ENCODE measurements at regions not wholly inside any gene's neighbourhood (a gene's known extent, or its start where the extent isn't known, plus 50 kb on each side); places are given as distances from the start of the nearest gene placed in this dataset.
"Not testable (repeated sequence)": the region's sequence is repeated elsewhere in the genome, so short reads cannot be mapped to it uniquely, and the experiment has no call there.

- no peak for DNase-seq
Measured at GRCh38 chr10:8315619-8316021, 261.1 kb downstream of the GATA3 start.

GRCh38 chr10:8316284-8316683, 261.8 kb downstream of the GATA3 start:
- no peak for DNase-seq

- not testable (repeated sequence) for DNase-seq
Measured at GRCh38 chr10:8318429-8318828, 263.9 kb downstream of the GATA3 start.

DNA sequence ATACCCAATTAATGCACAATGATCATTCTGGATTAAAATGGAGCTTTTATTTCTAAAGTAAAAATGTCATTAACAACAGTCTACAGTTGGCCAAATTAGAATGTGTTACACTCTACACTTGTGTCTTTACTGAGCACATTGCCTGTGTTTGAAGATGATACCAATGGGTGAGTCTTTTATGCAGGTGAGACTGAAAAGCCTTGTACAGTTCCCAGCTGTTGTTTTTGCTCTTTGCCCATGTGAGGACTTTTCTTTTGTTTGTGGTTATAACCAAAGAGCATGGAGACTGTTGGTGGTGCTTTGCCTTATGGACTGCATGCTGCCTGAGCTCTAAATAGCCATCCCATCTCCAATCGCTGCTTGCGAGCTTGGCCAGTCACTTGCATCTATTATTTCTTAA, 264.5 kb downstream of the GATA3 start:
- no peak for DNase-seq

DNA sequence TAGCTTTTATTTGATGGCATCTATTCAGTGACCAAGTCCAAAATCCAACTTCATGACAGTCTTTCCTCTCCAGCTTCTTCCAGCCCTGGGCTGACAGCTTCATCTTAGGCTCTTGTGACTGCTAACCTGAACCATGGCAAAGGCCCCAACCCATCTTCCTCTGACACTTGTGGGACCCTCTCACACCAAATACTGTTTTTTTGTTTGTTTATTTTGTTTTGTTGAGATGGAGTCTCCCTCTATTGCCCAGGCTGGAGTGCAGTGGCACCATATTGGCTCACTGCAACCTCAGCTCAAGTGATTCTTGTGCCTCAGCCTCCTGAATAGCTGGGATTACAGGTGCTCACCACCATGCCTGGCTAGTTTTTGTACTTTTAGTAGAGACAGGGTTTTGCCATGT, 265.2 kb downstream of the GATA3 start:
- DNase-seq: no peak

DNA sequence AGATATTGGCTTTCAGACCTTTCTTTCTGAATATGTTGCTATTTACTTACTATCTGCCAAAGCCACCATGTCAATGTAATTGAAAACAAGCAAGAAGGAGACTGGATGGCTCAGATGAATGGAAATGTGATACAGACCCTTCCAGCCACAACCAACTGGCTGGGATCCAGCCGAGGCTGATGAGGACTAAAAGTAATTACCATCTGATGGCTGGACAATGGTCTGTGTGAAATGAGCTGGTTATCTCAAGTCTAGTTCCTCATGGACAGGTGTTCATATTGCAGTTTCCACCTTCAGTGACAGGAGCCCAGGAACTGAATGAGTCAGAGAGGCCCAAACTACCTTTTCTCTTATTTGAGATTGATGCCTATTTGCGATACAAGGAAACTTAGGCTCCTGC, 267.5 kb downstream of the GATA3 start:
- DNase-seq: no peak

- DNase-seq: no peak
Measured at GRCh38 chr10:8323428-8324054, 269.1 kb downstream of the GATA3 start.

GRCh38 chr10:8325024-8325980, 270.8 kb downstream of the GATA3 start:
- DNase-seq: no peak

DNA sequence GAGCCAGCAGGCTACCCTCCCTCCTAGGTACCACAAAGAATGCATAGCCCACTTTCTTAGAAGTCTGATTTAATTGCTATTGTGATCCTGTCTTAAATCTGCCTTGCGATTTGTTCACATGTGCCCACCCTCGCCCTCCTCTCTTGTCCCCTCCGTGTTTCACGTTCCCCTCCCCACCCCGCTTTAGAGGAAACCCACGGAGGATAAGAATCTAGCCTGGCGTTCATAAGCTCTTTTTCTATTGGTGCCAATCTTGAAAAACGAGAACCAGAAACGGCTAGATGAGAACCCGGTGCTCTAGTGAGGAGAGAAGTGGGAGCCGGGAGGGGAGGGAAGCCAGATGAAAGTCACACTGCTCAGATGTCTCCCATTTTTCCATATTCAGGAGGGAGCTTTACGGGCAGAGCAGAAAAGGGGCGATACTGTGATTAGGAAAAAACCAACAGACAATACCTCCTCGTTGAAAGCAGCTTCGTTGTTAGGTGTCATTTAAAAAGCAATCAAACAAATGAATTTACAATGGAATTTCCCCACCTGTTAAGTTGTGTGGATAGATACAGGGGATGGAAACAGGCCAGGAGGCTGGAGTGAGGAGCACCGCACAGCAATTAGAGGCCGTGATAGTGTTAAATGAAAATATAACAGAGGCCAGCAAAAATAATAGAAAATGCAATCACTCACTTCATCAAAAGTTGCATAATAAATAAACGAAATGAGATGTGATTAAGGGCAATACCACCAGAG, 272.1 kb downstream of the GATA3 start:
- DNase-seq: no peak

GRCh38 chr10:8327140-8327423, 272.6 kb downstream of the GATA3 start:
- DNase-seq: no peak

DNA sequence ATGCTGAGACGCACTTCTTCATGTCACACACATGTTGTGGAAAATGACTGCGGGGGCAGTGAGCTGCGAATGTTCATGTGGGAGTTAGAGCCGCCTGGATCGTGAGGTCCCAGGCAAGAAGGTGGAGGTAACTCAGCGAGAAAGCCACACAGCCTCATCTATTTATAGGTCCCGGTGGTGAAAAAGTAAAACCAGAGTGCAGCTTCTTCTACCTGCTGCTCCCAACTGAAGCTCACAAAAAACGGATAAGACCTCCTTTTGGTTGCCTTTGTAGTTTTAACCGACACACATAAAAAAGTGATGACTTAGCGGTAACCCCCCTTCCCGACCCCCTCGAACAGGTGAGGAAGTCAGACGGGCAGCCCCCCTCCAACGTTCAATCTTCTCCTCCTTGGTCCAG, 276.9 kb downstream of the GATA3 start:
- DNase-seq: no peak

DNA sequence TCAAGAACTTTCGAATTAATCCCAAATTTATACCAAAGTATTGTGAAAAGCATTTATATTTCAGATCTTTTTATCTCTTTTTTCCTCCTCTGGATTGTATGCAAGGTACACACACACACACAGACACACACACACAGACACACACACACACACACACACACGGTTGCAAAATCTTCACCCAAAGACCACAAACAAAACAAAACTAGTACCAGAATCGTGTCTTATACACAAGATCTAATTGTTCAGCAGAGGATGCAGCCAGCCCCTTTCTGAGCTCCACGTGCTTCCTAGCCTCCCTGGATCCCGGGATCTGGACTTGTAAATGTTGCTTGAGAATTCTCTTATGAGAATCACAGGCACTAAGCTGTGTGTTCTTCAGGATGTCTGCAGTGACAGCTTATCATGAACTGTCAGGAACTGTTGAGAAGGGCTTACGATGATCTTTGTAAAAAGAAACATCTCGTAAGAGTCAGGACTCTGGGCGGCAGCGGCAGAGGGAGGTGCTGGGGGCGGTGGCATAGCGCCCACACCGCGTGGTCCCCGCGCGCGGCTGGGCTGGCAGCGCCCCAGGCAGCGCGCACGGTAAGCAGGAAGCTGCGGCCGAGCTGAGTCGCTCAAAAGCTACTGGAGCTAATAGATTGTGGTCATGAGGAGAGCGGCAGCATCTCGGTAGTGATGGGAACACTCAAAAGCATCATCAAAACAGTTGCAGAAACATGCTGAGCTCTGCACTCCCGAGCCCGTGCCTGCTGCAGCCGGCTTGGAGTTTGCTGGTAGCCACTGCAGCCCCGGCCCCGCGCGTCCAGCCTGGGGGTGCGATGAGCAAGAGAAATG, 277.6 kb downstream of the GATA3 start:
- no peak for DNase-seq

GRCh38 chr10:8332730-8333111, 278.2 kb downstream of the GATA3 start:
- no peak for DNase-seq

DNA sequence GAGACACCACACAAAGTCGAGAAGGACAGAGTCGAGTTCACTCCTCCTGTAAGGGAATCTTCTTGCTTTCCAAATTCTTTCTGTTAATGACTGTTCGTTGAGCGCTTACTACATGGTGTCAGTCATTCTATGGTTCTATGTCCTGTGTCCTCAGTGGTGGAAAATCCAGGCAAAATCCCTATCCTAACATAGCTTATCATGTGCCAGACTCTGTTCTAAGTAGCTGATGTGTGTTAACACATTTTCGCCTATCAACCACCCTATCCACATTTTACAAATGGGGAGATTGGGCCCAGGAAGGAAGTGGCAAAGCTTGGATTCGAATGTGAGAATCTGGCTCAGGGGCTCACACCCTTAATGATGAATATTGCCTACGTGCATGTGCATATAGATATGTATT, 280.1 kb downstream of the GATA3 start:
- no peak for DNase-seq

DNA sequence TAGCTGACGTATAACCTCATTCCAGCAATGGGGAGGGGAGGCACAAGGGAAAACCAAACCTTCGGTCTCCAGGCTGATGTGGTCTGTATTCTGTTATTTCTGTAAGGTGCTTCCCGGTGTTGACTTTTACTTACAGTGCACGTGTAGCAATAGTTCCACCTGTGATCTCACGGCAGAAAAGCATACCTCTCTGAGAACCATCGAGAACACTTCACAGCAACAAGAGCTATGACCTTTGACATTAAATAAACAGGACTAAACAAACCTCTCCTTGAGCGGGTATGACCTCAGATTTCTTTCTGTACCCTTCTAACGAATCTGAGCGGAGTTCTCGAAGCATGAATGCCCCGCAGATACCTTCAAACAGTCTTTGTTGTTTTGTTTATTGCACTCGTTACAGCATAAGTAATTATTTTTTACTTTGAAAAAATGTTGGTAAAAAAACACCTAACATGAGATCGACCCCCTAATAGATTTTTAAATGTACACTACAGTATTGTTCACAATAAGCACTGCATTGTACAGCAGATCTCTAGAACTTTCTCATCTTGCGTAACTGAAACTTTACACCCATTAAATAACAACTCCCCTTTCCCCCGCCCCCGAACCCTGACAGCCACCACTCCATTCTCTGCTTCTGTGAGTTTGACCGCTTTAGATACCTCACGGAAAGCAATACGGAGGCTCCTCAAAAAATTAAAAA, 282.3 kb downstream of the GATA3 start:
- DNase-seq: no peak

DNA sequence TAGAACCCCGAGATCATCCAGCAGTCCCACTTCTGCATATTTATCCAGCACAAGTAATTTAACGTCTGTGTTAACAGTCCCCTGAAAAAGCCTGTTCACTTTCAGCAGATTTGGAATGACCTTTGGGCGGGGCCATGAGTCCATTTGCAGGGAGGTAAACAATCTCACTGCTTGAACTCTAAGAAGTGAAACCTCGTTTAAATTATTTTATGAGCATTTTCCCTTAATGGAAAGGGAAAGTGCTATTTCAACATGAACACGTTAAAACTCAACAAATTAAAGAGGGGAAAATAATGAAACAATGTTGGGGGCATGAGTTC, 282.8 kb downstream of the GATA3 start:
- DNase-seq: no peak

GRCh38 chr10:8338177-8338766, 283.8 kb downstream of the GATA3 start:
- no peak for DNase-seq

GRCh38 chr10:8344756-8345155, 290.3 kb downstream of the GATA3 start:
- no peak for DNase-seq

GRCh38 chr10:8346861-8347260, 292.4 kb downstream of the GATA3 start:
- no peak for DNase-seq

GRCh38 chr10:8347614-8348013, 293.1 kb downstream of the GATA3 start:
- not testable (repeated sequence) for DNase-seq

GRCh38 chr10:8349610-8350249, 295.2 kb downstream of the GATA3 start:
- DNase-seq: no peak
